Endothelial cell of umbilical vein (primary cell): ENCODE measurements at regions not wholly inside any gene's neighbourhood (a gene's known extent, or its start where the extent isn't known, plus 50 kb on each side); places are given as distances from the start of the nearest gene placed in this dataset.

Source experiments
- BruUV-seq: library from RNA; stranded (reverse); fragments of 400-500 nt; replicated peaks from 2 replicates; lab custom pipeline; 2021; lab: Mats Ljungman, UMichigan
- CTCF ChIA-PET: fragments of 300-600, 350-600 bp; sonication (Branson Sonifier 250); formaldehyde crosslinking; loops from one replicate; lab custom pipeline; 2021; ENCODE audit warnings: antibody characterized with exemption, inconsistent platforms; lab: Charles Lee
- POLR2A ChIA-PET: fragments of 300-600, 350-600 bp; sonication (Branson Sonifier 250); formaldehyde crosslinking; loops from one replicate; lab custom pipeline; 2021; ENCODE audit warnings: antibody characterized with exemption, inconsistent platforms; lab: Charles Lee
- DNase-seq: peaks from one replicate; pipeline ENCODE4 v3.0.0-alpha.2; 2011; ENCODE audit warnings: low read depth, low spot score
- FAIRE-seq: peaks from 2 replicates; lab custom pipeline; 2011; peaks lifted over from hg19 to GRCh38; lab: Jason Lieb, UNC
- H2AFZ ChIP-seq: 2 replicates; pipeline ENCODE4 v1.6.0; 2012; ENCODE audit warnings: low read depth, low read length, control low read depth, inconsistent platforms
- H3K27ac ChIP-seq: 2 replicates; pipeline ENCODE4 v1.5.1; 2011; ENCODE audit warnings: low read depth, mild to moderate bottlenecking, control low read depth, low read length, moderate library complexity; ENCODE audit not compliant: insufficient read depth
- H3K27me3 ChIP-seq, 2 experiments: 2 replicates each; pipeline versions ENCODE4 v1.6.0 to v1.6.1; 2011; ENCODE audit warnings: low read length in 2 of 2, mixed read lengths in 1 of 2; ENCODE audit not compliant: control insufficient read depth in 2 of 2, insufficient read depth in 2 of 2
- H3K36me3 ChIP-seq, 2 experiments: 2 replicates in 1 of 2; 3 replicates in 1 of 2; pipeline ENCODE4 v1.5.1; 2011; ENCODE audit warnings: low read length in 2 of 2, mild to moderate bottlenecking in 1 of 2, moderate library complexity in 1 of 2; ENCODE audit not compliant: control insufficient read depth in 2 of 2, insufficient read depth in 2 of 2; ENCODE audit errors: extremely low read depth in 1 of 2
- H3K4me1 ChIP-seq: 3 replicates; pipeline ENCODE4 v1.5.1; 2011; ENCODE audit warnings: mild to moderate bottlenecking, low read length; ENCODE audit not compliant: control insufficient read depth, insufficient read depth; ENCODE audit errors: extremely low read depth
- H3K4me2 ChIP-seq: 2 replicates; pipeline ENCODE4 v1.6.1; 2011; ENCODE audit warnings: low read length, control low read depth, mixed read lengths; ENCODE audit not compliant: insufficient read depth
- H3K4me3 ChIP-seq, 3 experiments: fragments of 200-600 bp in 1 of 3; sonication (generic), shearing (Covaris generic) in 1 of 3; replicated peaks in 1 of 3; 2 replicates each; pipeline ENCODE4 v1.5.1; 2011 to 2016; ENCODE audit warnings: control low read depth in 3 of 3, low read length in 3 of 3, mild to moderate bottlenecking in 2 of 3, inconsistent platforms in 1 of 3, low read depth in 1 of 3, moderate library complexity in 1 of 3; ENCODE audit not compliant: insufficient read depth in 1 of 3
- H3K79me2 ChIP-seq: 2 replicates; pipeline ENCODE4 v1.6.0; 2012; ENCODE audit warnings: low read length, inconsistent platforms; ENCODE audit not compliant: control insufficient read depth, insufficient read depth
- H3K9ac ChIP-seq: replicated peaks from 2 replicates; pipeline ENCODE3; 2011; ENCODE audit warnings: low read length, control low read depth; ENCODE audit not compliant: insufficient read depth; ENCODE audit errors: extremely low read depth
- H3K9me1 ChIP-seq: replicated peaks from 3 replicates; pipeline ENCODE4 v1.6.0; 2011; ENCODE audit warnings: mild to moderate bottlenecking, low read length; ENCODE audit not compliant: control insufficient read depth, insufficient read depth; ENCODE audit errors: extremely low read depth
- H3K9me3 ChIP-seq: replicated peaks from 2 replicates; pipeline ENCODE4 v1.5.1; 2012; ENCODE audit warnings: low read length, inconsistent platforms; ENCODE audit not compliant: control insufficient read depth, insufficient read depth
- H4K20me1 ChIP-seq: replicated peaks from 2 replicates; pipeline ENCODE3; 2011; ENCODE audit warnings: mild to moderate bottlenecking, low read length; ENCODE audit not compliant: control insufficient read depth, insufficient read depth; ENCODE audit errors: extremely low read depth
- CTCF ChIP-seq, 2 donors: IDR thresholded peaks; 1 replicate in 1 of 2; 2 replicates in 1 of 2; pipeline ENCODE4 v1.5.1; 2011; ENCODE audit warnings: low read length in 2 of 2, mild to moderate bottlenecking in 2 of 2, moderate library complexity in 2 of 2, control low read depth in 1 of 2, inconsistent platforms in 1 of 2, low read depth in 1 of 2; ENCODE audit not compliant: insufficient read depth in 1 of 2; ENCODE audit errors: extremely low read depth in 1 of 2
- EZH2 ChIP-seq: IDR thresholded peaks from 2 replicates; pipeline ENCODE4 v1.6.1; 2012; ENCODE audit warnings: borderline replicate concordance, low read depth, mild to moderate bottlenecking, moderate library complexity, low read length, inconsistent platforms; ENCODE audit not compliant: severe bottlenecking
- FOS ChIP-seq: IDR thresholded peaks from 2 replicates; pipeline ENCODE4 v1.6.1; 2011; ENCODE audit warnings: mild to moderate bottlenecking, low read length, moderate library complexity, borderline replicate concordance; ENCODE audit not compliant: insufficient read depth
- JUN ChIP-seq: IDR thresholded peaks from 2 replicates; pipeline ENCODE4 v1.6.1; 2011; ENCODE audit warnings: borderline replicate concordance, low read depth; ENCODE audit not compliant: insufficient read length, insufficient read depth
- POLR2A ChIP-seq: IDR thresholded peaks from 2 replicates; pipeline ENCODE4 v1.6.1; 2012; ENCODE audit warnings: low read depth, mild to moderate bottlenecking, control low read depth, low read length
- POLR2AphosphoS5 ChIP-seq: IDR thresholded peaks from 2 replicates; pipeline ENCODE4 v1.6.1; 2012; ENCODE audit warnings: low read depth, mild to moderate bottlenecking, control low read depth, low read length, moderate library complexity; ENCODE audit not compliant: insufficient read depth
- dilution Hi-C: fragments of 300-500 bp; cut with MboI; formaldehyde crosslinking; loops from one replicate; pipeline ENCODE4 v1.15.0; 2019; ENCODE audit warnings: low sequenced_read_pairs; ENCODE audit not compliant: extremely low pct_ligation_motif_present
- intact Hi-C: fragments of 100-400 bp; cut with micrococcal nuclease; formaldehyde crosslinking; loops from one replicate; pipeline ENCODE4 v1.10.0; 2022

GRCh38 chr17:34527908-34528470 is 51.4 kb upstream of the TMEM132E start:
- Histone ChIP-seq H3K9me3 (no peaks in the 10 kb centered on the region), H4K20me1 (no peaks in the 10 kb centered on the region), H3K36me3 (no peaks in the 10 kb centered on the region), H3K27ac (no peak overlapping the region), H3K9ac (no peak overlapping the region), H3K9me1 (no peaks in the 10 kb centered on the region), H3K79me2 (no peaks in the 10 kb centered on the region), H3K27me3 (no peaks in the 10 kb centered on the region), H2AFZ (no peak overlapping the region), H3K4me3 (no peak overlapping the region), H3K4me1 (no peaks in the 10 kb centered on the region), H3K4me2 (no peak overlapping the region)
- POLR2A ChIA-PET: no interaction called here
- intact Hi-C loops: no loop called here
- no TSS peak for BruUV-seq
- dilution Hi-C loops: no loop called here
- CTCF ChIA-PET: interaction anchor here (1.6 kb wide), 1 partner anchor 9 kb away, joined by 3 read pairs; no protein-coding TSS in a partner anchor
- DNase-seq: no peak
- TF ChIP-seq CTCF (IDR thresholded peaks at IDR 0.05; ENCODE audit: extremely low read depth in 1 of 2, insufficient read depth in 1 of 2, low read depth in 1 of 2, low read length in 2 of 2) (no peak), JUN (no peak), POLR2A (no peak), POLR2AphosphoS5 (no peak), FOS (no peak), EZH2 (no peak)
- no peak for FAIRE-seq
